ENCODE measurements at regions not wholly inside any gene's neighbourhood (a gene's known extent, or its start where the extent isn't known, plus 50 kb on each side); places are given as distances from the start of the nearest gene placed in this dataset.
"Not testable (repeated sequence)": the region's sequence is repeated elsewhere in the genome, so short reads cannot be mapped to it uniquely, and the experiment has no call there.

GRCh38 chr6:14889611-14890593, 356.0 kb upstream of the JARID2 start:
- intact Hi-C loops (cut with DNase I; ENCODE audit: low total_unique reads), result no loop called here
- H3K36me3 ChIP-seq, result no peaks in the 10 kb centered on the region
- no peaks in the 10 kb centered on the region for H3K27me3 ChIP-seq
- TF ChIP-seq POLR2AphosphoS5 (IDR thresholded peaks at IDR 0.05) (no peak), EP300 (IDR thresholded peaks at IDR 0.05) (no peak), CTCF (IDR thresholded peaks at IDR 0.05) (no peak), POLR2A (IDR thresholded peaks at IDR 0.05) (no peak)
- WGBS, 5 donors, result 73 to 79% (median 74%) methylated on average over 17 of the region's 17 CpGs
- H3K4me1 ChIP-seq, result no peaks in the 10 kb centered on the region
- DNase-seq, result no peak
- H3K27ac ChIP-seq, result no peak overlapping the region
- no peaks in the 10 kb centered on the region for H3K9me3 ChIP-seq
- H3K4me3 ChIP-seq, result no peak overlapping the region

- H3K4me1 ChIP-seq; H3K27ac ChIP-seq; DNase-seq; H3K27me3 ChIP-seq; intact Hi-C loops (cut with DNase I; ENCODE audit: low total_unique reads); H3K4me3 ChIP-seq; H3K9me3 ChIP-seq; H3K36me3 ChIP-seq: not testable (repeated sequence)
- WGBS, 5 donors, result 70 to 91% (median 76%) methylated on average over 9 of the region's 9 CpGs
These were observed 354.0 kb upstream of the JARID2 start for GRCh38 chr6:14891820-14892375.

- H3K9me3 ChIP-seq, result no peaks in the 10 kb centered on the region
- H3K36me3 ChIP-seq, result no peaks in the 10 kb centered on the region
- no peak overlapping the region for H3K27ac ChIP-seq
- H3K4me1 ChIP-seq, result no peaks in the 10 kb centered on the region
- intact Hi-C loops (cut with DNase I; ENCODE audit: low total_unique reads), result no loop called here
- 65 to 85% (median 82%) methylated on average over 2 of the region's 2 CpGs for WGBS, 5 donors
- H3K4me3 ChIP-seq, result no peak overlapping the region
- DNase-seq, result no peak
- H3K27me3 ChIP-seq, result no peaks in the 10 kb centered on the region
- no peak for TF ChIP-seq POLR2AphosphoS5 (IDR thresholded peaks at IDR 0.05)
- no peak for TF ChIP-seq POLR2A (IDR thresholded peaks at IDR 0.05)
- no peak for TF ChIP-seq CTCF (IDR thresholded peaks at IDR 0.05)
- TF ChIP-seq EP300 (IDR thresholded peaks at IDR 0.05), result no peak
These were observed 351.8 kb upstream of the JARID2 start for GRCh38 chr6:14894105-14894504.

GRCh38 chr6:14896475-14896874, 349.4 kb upstream of the JARID2 start:
- H3K9me3 ChIP-seq, result no peaks in the 10 kb centered on the region
- no peaks in the 10 kb centered on the region for H3K27me3 ChIP-seq
- H3K36me3 ChIP-seq, result no peaks in the 10 kb centered on the region
- TF ChIP-seq POLR2AphosphoS5 (IDR thresholded peaks at IDR 0.05), result no peak
- TF ChIP-seq CTCF (IDR thresholded peaks at IDR 0.05), result no peak
- H3K27ac ChIP-seq, result no peak overlapping the region
- 57 to 72% (median 63%) methylated on average over 4 of the region's 4 CpGs for WGBS, 5 donors
- no peak overlapping the region for H3K4me3 ChIP-seq
- H3K4me1 ChIP-seq, result no peaks in the 10 kb centered on the region
- intact Hi-C loops (cut with DNase I; ENCODE audit: low total_unique reads), result no loop called here
- no peak for DNase-seq

GRCh38 chr6:14897831-14898230, 348.0 kb upstream of the JARID2 start:
- intact Hi-C loops (cut with DNase I; ENCODE audit: low total_unique reads), result no loop called here
- TF ChIP-seq POLR2A (IDR thresholded peaks at IDR 0.05), result no peak
- TF ChIP-seq POLR2AphosphoS5 (IDR thresholded peaks at IDR 0.05), result no peak
- TF ChIP-seq CTCF (IDR thresholded peaks at IDR 0.05), result no peak
- TF ChIP-seq EP300 (IDR thresholded peaks at IDR 0.05), result no peak
- no peaks in the 10 kb centered on the region for H3K9me3 ChIP-seq
- no peak overlapping the region for H3K27ac ChIP-seq
- H3K27me3 ChIP-seq, result no peaks in the 10 kb centered on the region
- DNase-seq, result no peak
- no peaks in the 10 kb centered on the region for H3K36me3 ChIP-seq
- H3K4me3 ChIP-seq, result no peak overlapping the region
- WGBS, 5 donors, result 69 to 76% (median 73%) methylated on average over 5 of the region's 5 CpGs
- no peaks in the 10 kb centered on the region for H3K4me1 ChIP-seq

- DNase-seq; intact Hi-C loops (cut with DNase I; ENCODE audit: low total_unique reads); H3K4me3 ChIP-seq; H3K9me3 ChIP-seq; H3K27ac ChIP-seq; H3K4me1 ChIP-seq; H3K27me3 ChIP-seq; H3K36me3 ChIP-seq: not testable (repeated sequence)
- 55 to 72% (median 66%) methylated on average over 4 of the region's 4 CpGs for WGBS, 5 donors
These were observed 346.4 kb upstream of the JARID2 start for GRCh38 chr6:14899441-14899840.
